NCI-H187 (cell line): ENCODE measurements at regions not wholly inside any gene's neighbourhood (a gene's known extent, or its start where the extent isn't known, plus 50 kb on each side); places are given as distances from the start of the nearest gene placed in this dataset.
"Not testable (repeated sequence)": the region's sequence is repeated elsewhere in the genome, so short reads cannot be mapped to it uniquely, and the experiment has no call there.

ENCODE experiments used
- DNase-seq, 2 experiments: peaks; one replicate each; lab custom pipeline; 2025; lab: John Stamatoyannopoulos, UW

DNA sequence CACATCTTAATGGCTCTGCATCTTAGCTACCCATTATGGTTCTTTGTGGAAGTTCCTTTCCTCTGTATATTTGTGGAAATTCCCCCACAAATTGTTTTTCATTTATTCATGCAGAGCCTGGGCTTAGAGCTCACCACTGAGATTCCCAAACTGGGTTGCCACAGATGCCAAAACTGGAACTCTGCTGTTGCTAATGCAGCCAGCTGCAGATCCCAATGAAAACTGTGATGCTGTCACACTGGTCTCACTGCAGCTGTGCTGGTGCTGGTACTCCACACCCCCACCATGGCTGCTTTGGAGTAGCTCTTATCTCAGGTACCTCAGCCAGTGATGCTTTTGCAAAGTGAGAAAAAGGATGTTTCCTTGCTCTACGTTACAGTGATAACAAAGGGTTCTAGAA is 87.7 kb downstream of the DCK start:
- DNase-seq = no peak

DNA sequence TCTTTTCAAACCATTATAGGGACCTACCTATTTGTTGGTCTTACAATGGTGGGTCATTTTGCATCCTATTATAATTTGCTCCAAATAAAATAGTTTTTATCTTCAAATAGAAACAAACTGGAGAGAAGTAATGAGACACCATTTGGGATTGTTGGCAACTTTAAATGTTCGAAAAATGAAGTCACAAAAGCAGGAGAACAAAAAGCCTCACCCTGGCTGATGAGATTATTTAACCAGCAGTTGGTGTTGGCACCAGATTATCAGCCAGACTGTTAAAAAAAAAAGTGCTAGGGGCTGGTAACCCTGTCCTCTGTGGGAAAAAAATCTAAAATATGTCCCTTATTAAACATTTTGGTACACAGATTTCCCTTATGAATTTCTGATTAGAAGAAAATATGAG is 100.3 kb downstream of the DCK start:
- no peak for DNase-seq

DNA sequence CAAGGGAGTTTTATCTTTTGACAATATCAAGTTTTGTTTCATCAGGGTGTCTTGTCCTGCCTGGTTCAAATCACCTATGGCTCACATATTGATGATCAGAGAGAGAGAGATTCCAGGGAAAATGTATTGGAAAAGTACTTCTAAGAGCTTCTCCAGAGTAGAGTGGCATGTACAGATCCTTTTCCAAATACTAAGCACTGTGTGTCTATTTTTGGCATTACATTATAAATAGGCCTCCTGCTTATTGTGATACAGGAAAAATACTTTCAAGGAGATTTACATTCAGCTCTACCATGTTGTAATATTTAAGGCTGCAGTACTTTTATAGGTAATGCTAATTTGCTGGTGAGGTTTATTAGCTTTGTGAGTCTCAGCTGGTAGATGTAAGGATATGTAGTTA is 100.8 kb downstream of the DCK start:
- DNase-seq = no peak

DNA sequence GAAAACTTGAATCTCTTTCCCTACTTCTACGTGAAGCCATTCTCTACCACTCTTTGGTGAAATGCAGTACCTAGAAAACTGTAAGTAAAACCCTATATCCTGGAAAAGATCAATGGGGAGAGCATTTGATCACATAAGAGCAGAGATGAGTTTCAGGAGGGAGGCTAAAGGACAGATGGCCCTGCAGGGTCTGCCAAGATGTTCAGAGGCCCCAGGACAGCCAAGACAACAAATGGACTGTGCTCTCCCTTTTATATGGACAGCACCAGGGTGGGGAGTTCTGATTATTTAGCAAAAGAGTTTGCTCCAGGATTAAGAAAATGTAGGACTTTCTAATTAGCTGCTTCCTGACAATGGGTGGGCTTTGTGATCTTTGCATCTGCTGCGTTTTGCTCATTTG is 101.7 kb downstream of the DCK start:
- no peak for DNase-seq

DNA sequence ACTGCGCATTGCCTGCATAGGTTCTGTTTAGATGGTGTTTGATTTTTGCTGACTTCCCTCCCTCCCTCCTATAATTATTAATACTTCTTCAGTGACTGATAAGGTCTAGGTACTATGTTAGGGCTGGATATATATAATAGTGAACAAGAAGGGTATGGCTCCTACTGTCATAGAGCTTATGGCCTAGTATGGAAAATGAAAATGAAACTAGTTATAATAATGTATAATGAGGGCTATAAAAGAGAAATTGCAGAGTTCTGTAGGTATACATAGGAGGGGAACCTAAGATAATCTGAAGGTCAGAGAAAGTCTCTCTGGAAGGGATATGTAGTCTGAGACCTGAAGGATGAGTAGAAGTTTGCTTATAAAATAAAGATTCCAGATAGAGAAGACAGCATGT is 102.1 kb downstream of the DCK start:
- no peak for DNase-seq

DNA sequence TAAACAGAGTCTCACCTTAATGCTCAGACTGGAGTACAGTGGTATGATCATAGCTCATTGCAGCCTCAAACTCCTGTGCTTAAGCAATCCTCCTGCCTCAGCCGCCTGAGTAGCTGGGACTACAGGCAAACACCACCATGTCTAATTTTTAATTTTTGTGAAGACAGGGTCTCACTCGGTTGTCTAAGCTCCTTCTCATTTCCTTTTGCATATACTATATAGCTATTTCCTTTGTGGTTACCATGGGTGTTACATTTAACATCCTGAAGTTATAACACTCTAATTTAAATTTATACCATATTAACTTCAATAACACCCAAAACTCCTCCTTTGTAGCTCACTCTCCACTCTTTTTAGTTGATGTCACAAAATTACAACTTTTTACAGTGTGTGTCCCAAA is 114.3 kb downstream of the DCK start:
- no peak for DNase-seq

DNA sequence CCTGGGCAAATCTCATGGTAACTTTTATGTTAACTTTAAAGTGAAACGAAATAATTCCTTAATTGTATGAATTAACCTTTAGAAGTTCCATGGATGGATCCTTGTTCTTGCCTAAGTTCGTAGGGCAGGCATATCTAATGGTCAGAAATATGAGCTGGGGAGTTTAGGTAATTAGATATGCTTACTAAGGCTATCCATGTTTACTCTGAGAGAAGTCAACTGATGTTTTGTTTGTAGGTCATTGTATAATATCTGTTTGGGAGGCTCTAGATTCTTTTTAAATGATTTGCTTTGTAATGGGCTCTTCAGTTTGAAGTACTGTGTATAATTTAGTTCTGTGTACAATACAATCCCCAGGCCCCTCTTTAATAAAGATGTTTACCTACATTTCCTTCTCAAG is 117.0 kb downstream of the DCK start:
- no peak for DNase-seq

DNA sequence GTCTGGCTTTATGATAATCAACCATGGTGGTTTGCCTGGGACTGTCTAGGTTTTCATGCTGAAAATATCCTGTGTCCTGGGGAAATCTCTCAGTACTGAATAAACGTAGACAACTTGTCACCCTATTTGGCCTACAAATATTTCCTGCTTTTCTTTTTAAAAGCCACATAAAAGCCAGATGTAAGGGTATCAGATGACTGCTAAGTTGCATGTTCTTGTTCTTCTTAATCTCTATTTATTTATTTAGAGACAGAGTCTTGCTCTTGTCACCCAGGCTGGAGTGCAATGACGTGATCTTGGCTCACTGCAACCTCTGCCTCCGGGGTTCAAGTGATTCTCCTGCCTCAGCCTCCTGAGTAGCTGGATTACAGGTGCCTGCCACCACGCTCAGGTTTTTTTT is 117.7 kb downstream of the DCK start:
- not testable (repeated sequence) for DNase-seq

DNA sequence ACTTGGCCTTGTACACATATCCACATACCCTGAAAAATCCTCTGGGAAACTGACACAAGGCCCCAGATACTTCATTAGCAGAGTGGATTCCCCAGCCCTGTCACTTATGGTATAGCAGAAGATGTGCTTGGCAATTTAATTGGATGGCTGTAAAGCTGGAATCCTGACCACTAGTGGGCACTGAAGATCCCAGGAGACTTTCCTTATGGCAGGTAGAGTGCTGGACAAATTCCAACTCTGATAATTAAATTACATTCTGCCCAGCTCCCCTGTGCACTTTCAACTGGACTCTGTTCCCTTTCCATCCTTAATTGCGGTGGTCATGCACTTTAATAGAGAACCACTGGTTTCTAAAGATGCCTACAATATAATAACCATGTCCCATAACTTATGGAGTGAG is 119.8 kb downstream of the DCK start:
- DNase-seq = no peak

DNA sequence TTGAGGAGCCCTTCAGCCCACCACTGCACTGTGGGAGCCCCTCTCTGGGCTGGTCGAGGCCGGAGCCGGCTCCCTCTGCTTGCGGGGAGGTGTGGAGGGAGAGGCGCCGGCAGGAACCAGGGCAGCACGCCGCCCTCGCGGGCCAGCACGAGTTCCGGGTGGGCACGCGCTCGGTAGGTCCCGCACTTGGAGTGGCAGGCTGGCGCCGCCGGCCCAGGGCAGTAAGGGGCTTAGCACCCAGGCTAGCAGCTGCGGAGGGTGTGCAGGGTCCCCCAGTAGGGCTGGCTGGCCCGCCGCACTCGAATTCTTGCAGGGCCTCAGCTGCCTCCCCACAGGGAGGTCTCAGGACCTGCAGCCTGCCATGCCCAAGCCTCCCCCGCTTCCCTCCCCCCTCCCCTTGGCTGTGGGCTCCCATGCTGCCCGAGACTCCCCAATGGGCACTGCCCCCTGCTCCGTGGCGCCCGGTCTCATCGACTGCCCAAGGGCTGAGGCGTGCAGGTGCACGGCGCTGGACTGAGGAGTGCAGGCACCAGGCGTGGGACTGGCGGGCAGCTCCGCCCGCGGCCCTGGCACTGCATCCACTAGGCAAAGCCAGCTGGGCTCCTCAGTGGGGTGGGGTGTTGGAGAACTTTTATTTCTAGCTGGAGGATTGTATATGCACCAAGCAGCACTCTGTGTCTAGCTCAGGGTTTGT is 127.5 kb downstream of the DCK start:
- DNase-seq = no peak

DNA sequence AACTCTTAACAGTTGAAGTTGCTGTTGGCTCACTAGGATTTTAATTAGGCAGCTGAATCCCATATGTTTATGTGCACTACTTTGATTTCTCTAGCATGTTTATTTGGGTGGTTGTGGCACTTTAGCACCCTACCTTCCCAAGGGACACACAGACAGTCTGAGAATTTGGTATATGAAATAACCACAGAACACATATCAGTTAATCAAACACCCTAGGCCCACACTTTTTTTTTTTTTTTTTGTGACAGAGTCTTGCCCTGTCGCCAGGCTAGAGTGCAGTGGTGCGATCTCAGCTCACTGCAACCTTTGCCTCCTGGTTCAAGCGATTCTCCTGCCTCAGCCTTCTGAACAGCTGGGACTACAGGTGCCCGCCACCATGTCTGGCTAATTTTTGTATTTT is 130.5 kb downstream of the DCK start:
- DNase-seq = no peak

DNA sequence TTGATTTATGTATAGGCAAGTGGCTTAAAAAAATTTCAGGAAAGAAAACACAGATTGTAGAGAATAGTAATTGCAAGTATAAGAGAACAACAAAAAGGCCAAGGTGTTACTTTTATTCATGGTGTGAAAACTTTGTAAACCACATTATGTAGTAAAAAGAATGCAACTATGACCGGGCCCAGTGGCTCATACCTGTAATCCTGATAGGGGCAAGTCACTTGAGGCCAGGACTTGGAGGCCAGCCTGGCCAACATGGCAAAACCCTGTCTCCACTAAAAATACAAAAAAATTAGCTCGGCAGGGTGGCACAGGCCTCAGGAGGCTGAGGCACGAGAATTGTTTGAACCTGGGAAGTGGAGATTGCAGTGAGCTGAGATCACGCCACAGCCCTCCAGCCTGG is 131.7 kb downstream of the DCK start:
- DNase-seq = no peak

DNA sequence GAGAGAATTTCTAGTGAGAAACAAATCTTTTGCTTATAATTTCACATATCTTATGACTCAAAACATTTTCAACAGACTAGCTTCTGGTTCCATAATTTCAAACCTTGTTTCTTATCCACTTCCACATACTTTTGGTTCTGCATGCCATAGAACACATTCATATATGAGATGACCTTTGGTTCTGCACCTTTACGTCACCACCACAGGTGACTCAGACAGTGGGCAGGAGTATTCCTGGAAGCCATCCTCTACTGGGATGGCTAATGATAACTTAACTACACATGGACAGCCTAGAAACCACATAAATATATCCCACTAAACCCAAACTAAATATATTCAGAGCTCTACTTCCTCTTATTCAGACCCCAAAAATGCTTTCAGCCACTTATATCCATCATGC is 133.3 kb downstream of the DCK start:
- no peak for DNase-seq

DNA sequence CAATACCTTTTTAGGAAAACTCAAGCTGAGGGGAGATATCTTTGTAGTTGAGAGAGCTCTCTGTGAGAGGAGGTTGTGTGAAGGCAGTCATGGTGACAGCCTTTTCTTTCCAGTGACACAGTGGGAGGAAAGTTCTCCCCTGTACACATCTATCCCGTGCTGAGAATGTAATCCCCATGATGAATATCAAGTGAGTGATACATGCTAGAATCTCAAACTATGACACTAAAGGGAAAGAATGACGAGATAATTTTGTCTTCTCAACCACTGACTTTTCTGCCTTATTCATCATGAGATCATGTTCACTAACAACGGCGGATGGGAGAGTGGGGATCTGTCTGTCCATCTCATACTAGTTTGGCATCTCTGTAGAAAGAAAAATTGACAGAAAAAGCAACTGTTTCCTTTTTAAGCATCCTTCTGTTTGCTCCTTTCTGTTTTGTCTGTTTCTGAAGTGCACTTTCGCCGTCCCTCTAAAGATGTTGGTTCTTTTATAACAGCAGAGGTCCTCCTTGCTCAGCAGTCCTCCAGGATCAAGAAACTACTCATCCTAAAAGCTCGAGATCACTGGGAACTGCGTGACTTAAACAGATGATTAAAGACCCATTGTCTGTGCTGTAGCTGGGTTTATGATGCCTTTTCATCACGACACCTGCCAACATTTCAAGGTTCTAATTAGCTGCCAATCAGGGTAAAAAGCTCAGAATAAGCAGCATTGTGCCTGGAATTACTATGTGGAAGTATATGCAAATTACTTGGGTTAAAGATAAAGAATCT is 137.6 kb downstream of the DCK start:
- DNase-seq = no peak

DNA sequence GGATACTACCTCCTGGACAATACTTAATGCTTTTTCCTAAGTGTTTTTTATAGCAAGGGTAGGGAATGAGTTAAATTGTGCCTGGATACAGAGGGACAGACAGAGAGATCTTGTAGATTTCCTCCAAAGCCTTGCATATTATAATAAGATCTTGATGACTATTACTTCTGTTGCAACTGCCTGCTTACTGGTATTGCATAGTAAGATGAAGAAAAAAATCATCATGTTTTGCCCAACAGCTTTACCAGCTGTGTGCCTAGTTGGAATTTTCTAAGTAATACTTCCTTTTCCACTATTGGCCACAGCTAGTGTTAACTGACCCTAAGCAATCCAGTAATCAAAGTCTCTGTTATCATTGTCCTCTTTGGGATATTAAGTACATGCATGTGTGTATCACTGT is 139.0 kb downstream of the DCK start:
- DNase-seq = no peak

DNA sequence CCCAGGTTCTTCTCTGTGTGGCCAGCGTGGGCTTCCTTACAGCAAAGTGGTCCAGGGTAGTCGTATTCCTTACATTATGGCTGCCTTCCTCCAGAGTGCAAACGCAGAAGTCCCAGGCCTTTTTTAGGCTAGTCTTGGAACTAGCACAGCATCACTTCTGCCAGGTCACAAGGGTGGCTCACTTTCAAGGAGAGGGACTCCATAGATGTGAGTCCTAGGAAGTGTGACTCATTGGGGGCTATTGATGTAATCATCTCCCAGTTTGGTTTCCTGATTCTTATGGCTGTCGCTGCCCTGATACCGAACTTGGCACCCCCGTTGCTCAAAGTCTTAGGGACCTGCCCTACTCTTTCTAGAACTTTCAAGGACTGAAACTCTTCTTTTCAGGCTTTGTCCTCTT is 140.0 kb downstream of the DCK start:
- DNase-seq = no peak

DNA sequence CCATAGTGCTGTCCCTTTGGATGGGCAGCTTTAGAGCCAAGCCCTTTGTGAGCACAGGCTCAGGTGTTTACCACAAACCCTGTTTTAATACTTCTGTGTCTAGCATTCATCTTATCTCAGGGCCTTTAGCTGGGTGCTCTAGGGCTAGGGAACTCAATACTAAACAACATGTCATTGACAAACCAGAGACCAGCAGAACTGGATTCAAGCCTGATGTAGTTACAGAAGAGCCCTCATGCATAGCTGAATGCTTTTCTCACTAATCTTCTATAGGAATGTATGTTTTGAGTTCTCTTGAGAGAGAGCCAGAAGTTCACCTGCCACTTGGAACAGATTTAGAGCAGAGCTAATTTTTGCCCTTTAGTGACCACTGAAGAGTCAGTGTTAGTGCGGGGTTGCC is 142.6 kb downstream of the DCK start:
- no peak for DNase-seq

DNA sequence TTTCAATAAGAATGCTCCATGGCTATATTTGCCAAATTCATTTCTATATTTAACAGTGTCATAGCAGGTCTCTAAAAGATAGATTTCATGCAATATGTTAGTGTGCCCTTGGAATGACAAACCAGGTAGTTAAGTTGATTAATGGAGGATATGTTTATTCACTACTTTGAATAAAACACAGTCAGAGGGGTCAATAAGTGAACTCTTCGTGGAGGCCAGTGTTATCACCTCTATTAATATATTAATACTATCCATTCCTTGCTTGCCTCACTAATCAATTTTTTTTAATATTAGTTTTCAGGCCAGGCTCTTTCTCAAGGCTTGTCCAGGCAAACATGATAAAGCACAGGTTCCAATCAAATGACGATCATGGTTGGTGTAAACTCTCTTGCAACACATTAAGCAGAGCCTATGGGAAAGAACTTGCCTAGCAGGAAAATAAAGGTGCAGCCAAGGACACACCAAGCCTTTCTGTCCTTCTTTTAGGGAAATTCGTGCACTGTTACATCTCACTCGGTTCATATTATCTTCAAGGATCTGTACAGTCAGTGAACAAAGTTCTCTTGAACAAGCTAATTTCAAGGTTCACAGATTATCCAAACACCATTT is 144.7 kb downstream of the DCK start:
- DNase-seq = no peak

DNA sequence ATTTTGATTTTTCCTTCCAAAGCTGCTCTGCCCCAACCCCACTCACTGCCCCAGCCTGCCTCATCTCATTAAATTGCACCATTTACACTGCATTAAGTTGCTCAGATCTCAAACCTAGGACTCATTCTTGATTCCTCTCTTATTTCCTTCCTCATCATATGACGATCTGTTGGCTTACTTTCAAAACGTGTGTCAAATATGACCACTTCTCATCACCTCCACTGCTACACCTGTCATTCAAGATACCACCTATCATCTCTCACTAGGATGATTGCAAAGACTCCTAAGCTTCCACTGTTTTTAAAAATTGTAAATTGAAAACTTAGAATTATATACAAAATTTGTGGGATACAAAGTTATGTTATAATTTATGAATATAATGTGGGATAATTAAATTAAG is 147.1 kb downstream of the DCK start:
- no peak for DNase-seq

DNA sequence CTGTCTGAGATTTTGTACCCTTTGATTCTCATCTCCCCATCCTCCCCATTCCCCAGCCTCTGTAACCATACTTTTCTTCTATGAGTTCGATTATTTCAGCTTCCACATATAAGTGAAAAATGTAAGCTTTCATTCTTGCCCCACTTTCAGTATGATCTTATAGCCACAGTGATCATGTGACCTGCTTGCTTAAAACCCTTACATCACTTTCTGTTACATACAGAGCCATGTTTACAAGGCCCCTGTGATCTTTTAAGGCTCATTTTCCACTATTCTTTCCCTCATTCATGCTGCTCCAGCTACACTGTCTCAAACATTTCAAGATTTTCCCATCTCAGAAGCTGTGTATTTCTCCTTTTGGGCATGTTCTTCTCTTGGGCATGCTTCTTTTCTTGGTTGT is 147.7 kb downstream of the DCK start:
- DNase-seq = no peak

DNA sequence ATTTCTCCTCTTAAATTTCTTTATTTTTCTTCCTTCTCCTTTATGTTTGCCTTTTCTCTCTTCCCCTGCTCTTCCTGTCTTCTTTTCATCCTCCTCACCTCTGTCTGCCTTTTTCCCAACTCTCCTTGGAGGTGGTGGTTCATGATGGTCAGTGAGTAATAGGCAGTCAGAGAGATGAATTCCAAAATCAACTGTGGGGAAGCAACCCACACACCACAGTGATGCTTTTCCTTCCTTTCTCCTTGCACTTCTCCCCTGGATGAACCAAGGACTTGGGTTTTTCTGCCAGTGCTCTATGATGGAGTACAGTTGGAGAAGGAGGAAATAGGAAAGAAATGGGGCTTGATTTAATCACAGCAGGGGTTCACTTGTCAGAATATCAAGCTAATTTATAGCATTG is 153.8 kb downstream of the DCK start:
- no peak for DNase-seq

DNA sequence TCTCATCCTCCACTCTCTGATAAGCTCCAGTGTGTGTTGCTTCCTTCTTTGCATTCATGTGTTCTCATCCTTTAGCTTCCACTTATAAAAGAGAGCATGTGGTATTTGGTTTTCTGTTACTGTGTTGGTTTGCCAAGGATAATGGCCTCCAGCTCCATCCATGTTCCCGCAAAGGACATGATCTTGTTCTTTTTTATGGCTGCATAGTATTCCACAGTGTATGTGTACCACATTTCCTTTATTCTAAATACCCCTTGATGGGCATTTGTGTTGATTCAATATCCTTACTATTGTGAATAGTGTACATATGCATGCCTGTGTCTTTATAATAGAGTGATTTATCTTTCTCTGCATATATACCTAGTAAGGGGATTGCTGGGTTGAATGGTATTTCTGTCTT is 155.1 kb downstream of the DCK start:
- DNase-seq = no peak

DNA sequence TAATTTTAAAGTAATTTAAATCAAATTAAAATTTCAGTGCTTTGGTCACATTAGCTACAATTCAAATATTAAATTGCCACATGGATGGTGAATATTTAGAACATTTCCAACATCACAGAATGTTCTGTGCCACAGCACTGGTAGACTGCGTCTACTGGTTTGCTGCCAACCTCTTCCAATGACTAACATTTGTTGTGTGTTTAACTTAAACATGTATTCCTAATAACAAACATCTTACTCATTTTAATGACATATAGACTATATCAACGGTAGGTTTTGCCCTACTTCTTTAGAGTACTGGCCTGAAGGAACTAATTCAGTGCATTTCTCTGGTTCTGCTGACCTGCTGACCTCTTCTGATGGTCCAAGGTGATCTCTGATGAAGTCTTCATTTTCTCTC is 157.6 kb downstream of the DCK start:
- no peak for DNase-seq

DNA sequence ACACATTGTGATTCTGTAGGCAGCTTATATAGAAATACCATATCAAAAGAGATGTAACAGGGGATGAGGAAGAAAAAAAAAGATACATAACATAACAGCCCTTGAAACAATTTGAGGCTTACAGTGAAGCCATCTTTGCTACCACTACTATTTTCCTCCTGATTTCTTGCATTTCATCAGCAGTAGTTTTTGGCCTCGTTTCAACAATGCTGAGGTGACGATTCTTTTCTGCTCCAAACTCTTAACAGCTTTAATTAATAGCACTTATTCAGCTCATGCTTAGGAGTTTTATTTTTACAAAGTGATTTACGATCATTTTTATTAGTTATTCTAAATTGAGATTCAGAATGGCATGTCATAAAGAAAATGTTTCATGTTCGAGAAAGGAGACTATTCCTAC is 163.2 kb downstream of the DCK start:
- DNase-seq = no peak
